GM12878 (cell line): ENCODE measurements at regions not wholly inside any gene's neighbourhood (a gene's known extent, or its start where the extent isn't known, plus 50 kb on each side); places are given as distances from the start of the nearest gene placed in this dataset.

Experiments
- ASH2L ChIP-seq: fragments of 300-600, 200-600 bp; sonication (generic); IDR thresholded peaks from 2 replicates; pipeline ENCODE4 v1.6.1; 2017; ENCODE audit warnings: low read depth, mild to moderate bottlenecking, borderline replicate concordance
- ATF7 ChIP-seq: fragments of 450-650 bp; IDR thresholded peaks from 2 replicates; pipeline ENCODE4 v1.6.1; 2016; ENCODE audit warnings: low read depth, mild to moderate bottlenecking
- CBX3 ChIP-seq: fragments of 200-600 bp; sonication (generic); IDR thresholded peaks from 2 replicates; pipeline ENCODE4 v1.6.1; 2016; ENCODE audit warnings: low read depth, borderline replicate concordance
- CEBPB ChIP-seq, 2 experiments: fragments of 150-350 bp in 1 of 2; IDR thresholded peaks; 2 replicates each; pipeline ENCODE4 v1.6.1; 2012 to 2014; ENCODE audit warnings: low read depth in 2 of 2, low read length in 2 of 2, borderline replicate concordance in 1 of 2, inconsistent platforms in 1 of 2
- EP300 ChIP-seq, 2 experiments: fragments of 150-350 bp in 1 of 2; IDR thresholded peaks; 2 replicates each; pipeline ENCODE4 v1.6.1; 2011 to 2012; ENCODE audit warnings: low read depth in 2 of 2, low read length in 2 of 2, borderline replicate concordance in 1 of 2, improper control_type of control experiment in 1 of 2, inconsistent platforms in 1 of 2; ENCODE audit not compliant: control insufficient read depth in 1 of 2
- FOXK2 ChIP-seq: fragments of 450-650 bp; IDR thresholded peaks from 2 replicates; pipeline ENCODE4 v1.6.1; 2017; ENCODE audit warnings: mild to moderate bottlenecking, moderate library complexity
- IKZF1 ChIP-seq: fragments of 450-650 bp; conservative IDR thresholded peaks from 2 replicates; pipeline ENCODE4 v1.6.1; 2017; ENCODE audit warnings: antibody characterized with exemption, mild to moderate bottlenecking
- IKZF2 ChIP-seq, 2 experiments: fragments of 450-650 bp; IDR thresholded peaks; 2 replicates each; pipeline ENCODE4 v1.6.1; 2017; ENCODE audit warnings: mild to moderate bottlenecking in 2 of 2, moderate library complexity in 2 of 2
- KAT2A ChIP-seq: conservative IDR thresholded peaks from 2 replicates; pipeline ENCODE4 v1.6.1; 2011; ENCODE audit warnings: low read depth, low read length; ENCODE audit not compliant: control insufficient read depth
- MEF2B ChIP-seq: fragments of 450-650 bp; IDR thresholded peaks from 2 replicates; pipeline ENCODE4 v1.6.1; 2018; ENCODE audit warnings: mild to moderate bottlenecking, moderate library complexity; ENCODE audit not compliant: partially characterized antibody, poor library complexity, severe bottlenecking
- MTA2 ChIP-seq: fragments of 450-650 bp; IDR thresholded peaks from 2 replicates; pipeline ENCODE4 v1.6.1; 2016; ENCODE audit warnings: low read depth, mild to moderate bottlenecking, moderate library complexity
- MYB ChIP-seq: fragments of 150-350 bp; IDR thresholded peaks from 2 replicates; pipeline ENCODE4 v1.6.1; 2014; ENCODE audit warnings: mild to moderate bottlenecking, low read depth, low read length, borderline replicate concordance
- NR2F1 ChIP-seq: fragments of 450-650 bp; conservative IDR thresholded peaks from 2 replicates; pipeline ENCODE4 v1.6.1; 2017; ENCODE audit warnings: mild to moderate bottlenecking
- RELB ChIP-seq: fragments of 450-650 bp; IDR thresholded peaks from 2 replicates; pipeline ENCODE4 v1.6.1; 2017; ENCODE audit warnings: low read depth, mild to moderate bottlenecking, moderate library complexity
- SPI1 ChIP-seq: IDR thresholded peaks from 2 replicates; pipeline ENCODE4 v1.6.1; 2011; ENCODE audit warnings: low read depth, mild to moderate bottlenecking, low read length, moderate library complexity, borderline replicate concordance; ENCODE audit not compliant: insufficient read depth
- TBL1XR1 ChIP-seq: IDR thresholded peaks from 2 replicates; pipeline ENCODE4 v1.6.1; 2012; ENCODE audit warnings: low read depth, low read length, improper control_type of control experiment
- ZNF217 ChIP-seq: fragments of 450-650 bp; IDR thresholded peaks from 2 replicates; pipeline ENCODE4 v1.6.1; 2017; ENCODE audit warnings: antibody characterized with exemption, mild to moderate bottlenecking
- ZNF24 ChIP-seq: fragments of 450-650 bp; IDR thresholded peaks from 2 replicates; pipeline ENCODE4 v1.6.1; 2017; ENCODE audit warnings: antibody characterized with exemption, mild to moderate bottlenecking
- TF ChIP-seq, protein P1 (sequence below): fragments of 450-650 bp; IDR thresholded peaks from 2 replicates; pipeline ENCODE4 v1.6.1; 2017; ENCODE audit warnings: mild to moderate bottlenecking, low read depth, inconsistent platforms; ENCODE audit not compliant: poor library complexity, severe bottlenecking

- TF ChIP-seq RELB: peak; percentile 51; the same call in 1 of the 2 replicates
- TF ChIP-seq EP300 (IDR thresholded peaks at IDR 0.05; ENCODE audit: borderline replicate concordance in 1 of 2, control insufficient read depth in 1 of 2, low read depth in 2 of 2, low read length in 2 of 2): peak; percentile 71 to 73; a peak in 2 of 4 replicates
- TF ChIP-seq IKZF2 (IDR thresholded peaks at IDR 0.05): peak; percentile 70 to 71
- TF ChIP-seq IKZF1: peak; percentile 67
- no peak for TF ChIP-seq MYB
- no peak for TF ChIP-seq CBX3
- no peak for TF ChIP-seq ASH2L
- TF ChIP-seq KAT2A: no peak
- TF ChIP-seq SPI1: peak; percentile 29; the same call in 1 of the 2 replicates
- peak; percentile 71 for TF ChIP-seq ATF7
- peak; percentile 88 for TF ChIP-seq ZNF24
- peak; percentile 85 to 99; a peak in 3 of 4 replicates for TF ChIP-seq CEBPB (IDR thresholded peaks at IDR 0.05; ENCODE audit: borderline replicate concordance in 1 of 2, low read depth in 2 of 2, low read length in 2 of 2)
- TF ChIP-seq FOXK2: no peak
- no peak for TF ChIP-seq TBL1XR1
- TF ChIP-seq MEF2B: peak; percentile 52
- TF ChIP-seq, protein P1, sequence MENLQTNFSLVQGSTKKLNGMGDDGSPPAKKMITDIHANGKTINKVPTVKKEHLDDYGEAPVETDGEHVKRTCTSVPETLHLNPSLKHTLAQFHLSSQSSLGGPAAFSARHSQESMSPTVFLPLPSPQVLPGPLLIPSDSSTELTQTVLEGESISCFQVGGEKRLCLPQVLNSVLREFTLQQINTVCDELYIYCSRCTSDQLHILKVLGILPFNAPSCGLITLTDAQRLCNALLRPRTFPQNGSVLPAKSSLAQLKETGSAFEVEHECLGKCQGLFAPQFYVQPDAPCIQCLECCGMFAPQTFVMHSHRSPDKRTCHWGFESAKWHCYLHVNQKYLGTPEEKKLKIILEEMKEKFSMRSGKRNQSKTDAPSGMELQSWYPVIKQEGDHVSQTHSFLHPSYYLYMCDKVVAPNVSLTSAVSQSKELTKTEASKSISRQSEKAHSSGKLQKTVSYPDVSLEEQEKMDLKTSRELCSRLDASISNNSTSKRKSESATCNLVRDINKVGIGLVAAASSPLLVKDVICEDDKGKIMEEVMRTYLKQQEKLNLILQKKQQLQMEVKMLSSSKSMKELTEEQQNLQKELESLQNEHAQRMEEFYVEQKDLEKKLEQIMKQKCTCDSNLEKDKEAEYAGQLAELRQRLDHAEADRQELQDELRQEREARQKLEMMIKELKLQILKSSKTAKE: peak; percentile 53
- TF ChIP-seq MTA2: peak; percentile 94
- TF ChIP-seq NR2F1: peak; percentile 85
- TF ChIP-seq ZNF217: peak; percentile 47; the same call in 1 of the 2 replicates
Measured at GRCh38 chr3:152100491-152101132, 168.1 kb upstream of the MBNL1 start (continued).
